Subcutaneous abdominal adipose tissue (tissue), 5 donors: ENCODE measurements at regions not wholly inside any gene's neighbourhood (a gene's known extent, or its start where the extent isn't known, plus 50 kb on each side); places are given as distances from the start of the nearest gene placed in this dataset.

Experiments
- H3K27ac ChIP-seq: one replicate; pipeline ENCODE4 v1.7.0; 2013; ENCODE audit warnings: low read depth, mild to moderate bottlenecking, inconsistent platforms, low read length, moderate library complexity
- H3K27me3 ChIP-seq, 5 donors: one replicate each; pipeline ENCODE4 v1.7.0; 2013; ENCODE audit warnings: low read length in 5 of 5, inconsistent platforms in 1 of 5; ENCODE audit not compliant: control insufficient read depth in 5 of 5, insufficient read depth in 4 of 5
- H3K36me3 ChIP-seq, 5 donors: one replicate each; pipeline ENCODE4 v1.7.0; 2013; ENCODE audit warnings: low read length in 5 of 5; ENCODE audit not compliant: control insufficient read depth in 5 of 5, insufficient read depth in 5 of 5
- H3K4me1 ChIP-seq, 5 donors: one replicate each; pipeline ENCODE4 v1.7.0; 2013; ENCODE audit warnings: low read length in 5 of 5, mild to moderate bottlenecking in 3 of 5, moderate library complexity in 1 of 5; ENCODE audit not compliant: control insufficient read depth in 5 of 5, insufficient read depth in 5 of 5
- H3K4me3 ChIP-seq, 5 donors: one replicate each; pipeline ENCODE4 v1.7.0; 2013; ENCODE audit warnings: low read length in 5 of 5, low read depth in 1 of 5
- H3K9ac ChIP-seq, 5 donors: one replicate each; pipeline ENCODE4 v1.7.0; 2013; ENCODE audit warnings: low read length in 5 of 5, mild to moderate bottlenecking in 4 of 5, moderate library complexity in 3 of 5
- H3K9me3 ChIP-seq, 5 donors: one replicate each; pipeline ENCODE4 v1.7.0; 2013; ENCODE audit warnings: low read length in 5 of 5; ENCODE audit not compliant: control insufficient read depth in 5 of 5
- donor health status: healthy.
- donor health status: healthy.
- donor health status: healthy.
- donor health status: healthy.
- donor health status: healthy.

GRCh38 chr2:155701721-155702120 lies 630.8 kb downstream of the NR4A2 start:
- H3K36me3 ChIP-seq, result no peaks in the 10 kb centered on the region
- no peak overlapping the region for H3K27ac ChIP-seq
- H3K4me3 ChIP-seq, result no peak overlapping the region
- no peaks in the 10 kb centered on the region for H3K4me1 ChIP-seq
- H3K9ac ChIP-seq, result no peak overlapping the region
- H3K27me3 ChIP-seq, result no peaks in the 10 kb centered on the region
- no peaks in the 10 kb centered on the region for H3K9me3 ChIP-seq

- no peaks in the 10 kb centered on the region for H3K9me3 ChIP-seq
- no peak overlapping the region for H3K4me3 ChIP-seq
- no peaks in the 10 kb centered on the region for H3K4me1 ChIP-seq
- no peak overlapping the region for H3K9ac ChIP-seq
- no peaks in the 10 kb centered on the region for H3K36me3 ChIP-seq
- H3K27ac ChIP-seq, result no peak overlapping the region
- no peaks in the 10 kb centered on the region for H3K27me3 ChIP-seq
Measured at GRCh38 chr2:155696571-155696970, 636.0 kb downstream of the NR4A2 start.

DNA sequence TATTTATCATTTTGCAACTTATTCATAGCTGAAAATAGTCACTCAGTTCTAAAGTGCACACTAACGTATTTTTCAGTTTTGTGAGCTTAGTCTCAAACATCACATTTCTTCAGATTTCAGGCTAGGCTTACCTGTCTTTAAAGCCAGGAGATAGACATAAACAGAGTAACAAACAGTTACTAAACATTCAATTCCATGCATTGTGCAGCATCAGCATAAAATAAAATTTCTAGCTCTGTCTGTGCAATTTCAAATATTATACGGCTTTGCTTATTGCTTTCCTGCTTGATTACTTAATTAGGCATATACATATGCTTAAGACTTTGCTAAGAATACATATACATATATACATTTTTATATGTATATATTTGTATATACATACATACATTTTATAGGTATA lies 637.0 kb downstream of the NR4A2 start:
- no peak overlapping the region for H3K27ac ChIP-seq
- no peaks in the 10 kb centered on the region for H3K4me1 ChIP-seq
- no peak overlapping the region for H3K9ac ChIP-seq
- H3K9me3 ChIP-seq, result no peaks in the 10 kb centered on the region
- H3K27me3 ChIP-seq, result no peaks in the 10 kb centered on the region
- H3K4me3 ChIP-seq, result no peak overlapping the region
- H3K36me3 ChIP-seq, result no peaks in the 10 kb centered on the region

DNA sequence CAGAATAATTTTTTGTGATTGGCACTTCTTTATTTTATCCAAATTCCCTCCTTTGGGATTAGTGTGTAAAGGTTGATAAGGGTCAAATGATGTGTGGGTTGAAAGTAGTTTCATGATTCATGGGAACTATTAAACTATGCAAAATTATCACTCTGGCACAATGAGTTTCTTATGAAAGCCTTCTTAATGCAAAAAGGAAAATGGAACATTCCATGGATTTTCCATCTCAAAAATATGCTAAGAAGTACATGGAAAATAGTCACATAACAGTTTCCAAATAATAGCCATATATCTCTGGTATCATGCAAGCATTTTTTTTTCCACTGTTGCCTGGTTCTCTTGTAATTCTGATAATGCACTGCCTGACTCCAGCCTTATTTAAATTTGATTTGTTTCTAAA lies 639.7 kb downstream of the NR4A2 start:
- Histone ChIP-seq H3K4me1 (no peaks in the 10 kb centered on the region), H3K4me3 (no peak overlapping the region), H3K36me3 (no peaks in the 10 kb centered on the region), H3K27ac (no peak overlapping the region), H3K27me3 (no peaks in the 10 kb centered on the region), H3K9me3 (no peaks in the 10 kb centered on the region), H3K9ac (no peak overlapping the region)

DNA sequence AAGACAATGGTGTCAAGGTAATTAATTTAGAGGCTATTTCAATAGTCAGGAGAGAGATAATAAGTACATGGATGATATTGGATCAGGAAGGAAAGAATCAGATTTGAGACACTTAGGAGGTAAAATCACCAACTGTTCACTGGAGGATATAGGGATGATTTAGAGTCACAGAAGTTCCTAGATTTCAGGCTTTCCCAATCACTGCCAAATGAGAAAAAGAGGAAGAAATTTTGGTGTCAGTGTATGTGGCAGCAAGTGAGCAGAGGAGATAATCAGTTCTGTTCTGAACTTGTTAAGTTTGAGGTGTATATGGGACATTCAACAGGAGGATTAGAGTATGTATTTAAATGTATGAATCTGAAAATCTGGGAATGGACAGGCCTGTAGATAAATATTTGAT lies 640.4 kb downstream of the NR4A2 start:
- Histone ChIP-seq H3K4me1 (no peaks in the 10 kb centered on the region), H3K27me3 (no peaks in the 10 kb centered on the region), H3K9me3 (no peaks in the 10 kb centered on the region), H3K36me3 (no peaks in the 10 kb centered on the region), H3K4me3 (no peak overlapping the region), H3K9ac (no peak overlapping the region), H3K27ac (no peak overlapping the region)

DNA sequence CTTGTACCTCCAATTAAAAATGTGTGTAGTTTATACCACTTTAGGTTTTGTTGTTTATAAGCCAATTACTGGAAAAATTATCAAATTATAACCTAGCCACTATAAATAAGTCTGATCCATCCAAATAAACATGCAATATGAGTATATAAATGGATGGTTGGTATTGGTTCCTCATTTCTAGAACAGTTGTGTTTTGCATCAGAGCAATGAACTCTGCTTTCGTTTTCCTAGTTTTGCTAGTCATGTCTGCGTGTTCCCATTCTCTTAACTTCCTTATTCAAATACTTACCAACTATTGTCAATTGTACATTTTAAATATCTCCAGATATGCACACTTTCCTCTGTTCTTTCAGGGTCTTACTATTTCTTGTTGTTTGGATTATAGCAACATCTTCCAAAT lies 641.7 kb downstream of the NR4A2 start:
- Histone ChIP-seq H3K4me3 (no peak overlapping the region), H3K4me1 (no peaks in the 10 kb centered on the region), H3K27ac (no peak overlapping the region), H3K9ac (no peak overlapping the region), H3K27me3 (no peaks in the 10 kb centered on the region), H3K36me3 (no peaks in the 10 kb centered on the region), H3K9me3 (no peaks in the 10 kb centered on the region)

DNA sequence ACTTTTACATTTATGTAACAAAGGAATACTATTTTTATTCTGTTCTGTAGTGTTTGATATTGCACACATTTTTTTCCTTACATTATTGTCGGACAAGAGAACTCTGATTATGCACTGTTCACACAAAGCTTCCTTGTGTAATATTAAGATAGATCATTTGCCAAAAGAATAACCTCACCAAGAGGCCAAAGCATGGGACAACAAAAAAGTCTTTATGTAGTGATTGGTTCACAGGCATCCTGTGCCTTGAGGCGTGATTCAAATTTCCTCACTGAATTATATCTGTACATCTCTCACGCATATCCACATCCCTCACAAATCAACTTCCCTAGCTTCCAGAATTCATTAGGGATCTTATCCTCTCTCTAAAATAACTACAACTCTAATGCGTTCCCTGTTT lies 642.7 kb downstream of the NR4A2 start:
- Histone ChIP-seq H3K4me1 (no peaks in the 10 kb centered on the region), H3K9me3 (no peaks in the 10 kb centered on the region), H3K27me3 (no peaks in the 10 kb centered on the region), H3K27ac (no peak overlapping the region), H3K36me3 (no peaks in the 10 kb centered on the region), H3K4me3 (no peak overlapping the region), H3K9ac (no peak overlapping the region)

DNA sequence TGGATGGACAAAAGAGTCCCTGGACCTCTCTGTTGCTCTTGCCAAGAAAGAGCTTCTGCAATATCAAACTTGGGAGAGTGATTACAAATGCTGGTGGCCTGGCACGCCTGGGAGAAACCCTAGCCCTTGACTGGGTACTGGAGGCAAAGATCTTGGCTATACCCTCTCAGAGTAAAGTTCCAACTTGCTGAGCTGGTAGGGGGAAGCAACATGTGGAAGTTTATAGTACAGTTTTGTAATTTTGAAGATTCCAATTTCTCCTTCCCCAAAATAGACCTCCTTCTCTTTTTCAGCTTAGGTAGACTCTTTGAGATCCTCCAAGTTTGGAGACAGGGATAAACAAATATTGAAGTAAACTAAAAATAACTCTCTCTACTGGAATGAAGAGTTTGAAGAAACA lies 645.3 kb downstream of the NR4A2 start:
- Histone ChIP-seq H3K4me3 (no peak overlapping the region), H3K27me3 (no peaks in the 10 kb centered on the region), H3K9ac (no peak overlapping the region), H3K36me3 (no peaks in the 10 kb centered on the region), H3K9me3 (no peaks in the 10 kb centered on the region), H3K4me1 (no peaks in the 10 kb centered on the region), H3K27ac (no peak overlapping the region)

DNA sequence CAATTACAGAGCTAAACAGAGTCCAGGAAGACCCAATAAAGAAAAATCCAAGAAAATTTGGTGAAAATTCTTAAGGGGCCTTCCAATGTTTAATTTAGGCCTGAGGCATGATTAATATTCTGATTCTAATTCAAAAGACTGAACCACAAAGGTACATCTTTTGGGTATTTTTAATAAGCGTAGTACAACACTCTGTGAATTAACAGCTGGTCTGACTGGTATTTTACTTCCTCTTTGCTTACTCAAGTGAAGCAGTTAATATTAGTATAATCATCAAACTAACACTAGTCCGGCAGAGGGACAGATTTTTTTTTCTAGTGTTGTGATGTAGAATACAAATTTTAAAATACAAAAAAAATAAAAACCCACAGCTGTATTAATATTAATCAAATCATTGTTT lies 652.9 kb downstream of the NR4A2 start:
- H3K27ac ChIP-seq, result no peak overlapping the region
- no peaks in the 10 kb centered on the region for H3K9me3 ChIP-seq

GRCh38 chr2:155675920-155676319 lies 656.6 kb downstream of the NR4A2 start:
- Histone ChIP-seq H3K27me3 (no peaks in the 10 kb centered on the region), H3K36me3 (no peaks in the 10 kb centered on the region), H3K4me1 (no peaks in the 10 kb centered on the region), H3K4me3 (no peak overlapping the region), H3K9ac (no peak overlapping the region), H3K9me3 (peaks cover 0 to 9% (median 0%) of the 10 kb centered on the region in 5 donors), H3K27ac (no peak overlapping the region)

More for the DNA sequence above, 652.9 kb downstream of the NR4A2 start:
- no peak overlapping the region for H3K4me3 ChIP-seq
- no peaks in the 10 kb centered on the region for H3K4me1 ChIP-seq
- H3K9ac ChIP-seq, result no peak overlapping the region
- no peaks in the 10 kb centered on the region for H3K36me3 ChIP-seq
- H3K27me3 ChIP-seq, result no peaks in the 10 kb centered on the region

DNA sequence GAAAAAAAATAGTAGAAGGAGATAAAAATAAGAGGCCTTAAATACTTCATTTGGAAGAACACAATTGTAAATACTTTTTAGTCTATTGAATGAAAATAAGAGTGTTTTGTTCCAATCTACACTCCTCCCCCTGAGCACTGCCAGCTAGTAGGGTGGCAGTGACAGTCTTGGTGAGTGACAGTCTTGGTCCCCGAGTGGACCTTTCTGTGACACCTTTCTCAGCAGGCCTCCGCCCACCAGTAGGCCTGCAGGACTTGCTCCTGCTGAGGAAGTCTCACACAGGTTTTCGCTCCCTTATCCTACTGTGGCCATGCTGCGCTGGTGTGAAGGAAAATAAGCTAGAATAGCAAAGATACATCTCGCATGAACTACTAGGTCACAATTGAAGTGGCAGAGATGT lies 666.8 kb downstream of the NR4A2 start:
- H3K9ac ChIP-seq, result no peak overlapping the region
- H3K4me1 ChIP-seq, result no peaks in the 10 kb centered on the region
- no peaks in the 10 kb centered on the region for H3K27me3 ChIP-seq
- H3K9me3 ChIP-seq, result no peaks in the 10 kb centered on the region
- H3K4me3 ChIP-seq, result no peak overlapping the region
- H3K27ac ChIP-seq, result no peak overlapping the region
- no peaks in the 10 kb centered on the region for H3K36me3 ChIP-seq
